ENCODE measurements at regions not wholly inside any gene's neighbourhood (a gene's known extent, or its start where the extent isn't known, plus 50 kb on each side); places are given as distances from the start of the nearest gene placed in this dataset.

- H3K27ac ChIP-seq: no peak overlapping the region
- TF ChIP-seq, protein P1, sequence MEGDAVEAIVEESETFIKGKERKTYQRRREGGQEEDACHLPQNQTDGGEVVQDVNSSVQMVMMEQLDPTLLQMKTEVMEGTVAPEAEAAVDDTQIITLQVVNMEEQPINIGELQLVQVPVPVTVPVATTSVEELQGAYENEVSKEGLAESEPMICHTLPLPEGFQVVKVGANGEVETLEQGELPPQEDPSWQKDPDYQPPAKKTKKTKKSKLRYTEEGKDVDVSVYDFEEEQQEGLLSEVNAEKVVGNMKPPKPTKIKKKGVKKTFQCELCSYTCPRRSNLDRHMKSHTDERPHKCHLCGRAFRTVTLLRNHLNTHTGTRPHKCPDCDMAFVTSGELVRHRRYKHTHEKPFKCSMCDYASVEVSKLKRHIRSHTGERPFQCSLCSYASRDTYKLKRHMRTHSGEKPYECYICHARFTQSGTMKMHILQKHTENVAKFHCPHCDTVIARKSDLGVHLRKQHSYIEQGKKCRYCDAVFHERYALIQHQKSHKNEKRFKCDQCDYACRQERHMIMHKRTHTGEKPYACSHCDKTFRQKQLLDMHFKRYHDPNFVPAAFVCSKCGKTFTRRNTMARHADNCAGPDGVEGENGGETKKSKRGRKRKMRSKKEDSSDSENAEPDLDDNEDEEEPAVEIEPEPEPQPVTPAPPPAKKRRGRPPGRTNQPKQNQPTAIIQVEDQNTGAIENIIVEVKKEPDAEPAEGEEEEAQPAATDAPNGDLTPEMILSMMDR (conservative IDR thresholded peaks at IDR 0.05): no peak
These were observed 381.5 kb upstream of the KLF4 start for GRCh38 chr9:107870927-107871680.

GRCh38 chr9:107870221-107870620 lies 380.7 kb upstream of the KLF4 start:
- TF ChIP-seq, protein P1 (conservative IDR thresholded peaks at IDR 0.05): no peak
- H3K27ac ChIP-seq: no peak overlapping the region

DNA sequence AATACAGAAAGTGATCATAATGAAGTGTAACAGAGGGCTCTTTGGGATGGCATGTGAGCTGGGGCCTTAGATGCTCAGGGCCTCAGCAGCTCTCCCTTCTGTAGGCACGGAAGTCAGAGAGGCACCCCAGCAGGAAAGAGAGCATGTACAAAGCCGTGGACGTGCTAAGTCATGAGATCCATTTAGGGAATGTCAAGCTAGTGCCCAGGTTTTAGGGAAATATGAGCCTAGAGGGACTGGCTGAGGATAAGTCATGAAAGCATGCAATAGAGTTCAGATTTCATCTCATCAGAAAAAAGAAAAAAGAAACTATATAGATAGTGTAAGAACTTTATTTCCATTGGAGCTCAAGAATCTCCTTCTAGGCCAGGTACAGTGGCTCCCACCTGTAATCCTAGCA lies 379.5 kb upstream of the KLF4 start:
- H3K27ac ChIP-seq: no peak overlapping the region
- TF ChIP-seq, protein P1 (conservative IDR thresholded peaks at IDR 0.05): no peak

DNA sequence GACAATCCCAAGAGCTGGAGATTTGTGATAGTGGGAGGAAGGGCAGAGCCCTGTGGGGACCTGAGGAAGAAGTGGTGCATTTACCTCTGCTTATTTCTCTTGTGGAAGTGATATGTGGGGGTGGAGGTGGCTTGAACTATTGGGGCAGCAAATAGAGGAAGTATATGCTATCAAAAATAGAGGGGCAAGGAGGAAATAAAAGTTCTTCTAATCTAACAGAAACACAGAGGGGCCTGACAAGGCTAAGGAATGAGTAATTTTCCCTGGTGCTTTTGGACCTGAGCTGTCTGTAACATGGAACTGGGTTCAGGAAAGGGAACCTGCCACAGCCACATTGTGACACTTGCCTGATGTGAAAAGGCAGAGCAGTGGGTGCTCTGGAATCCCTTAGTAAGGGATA lies 378.6 kb upstream of the KLF4 start:
- TF ChIP-seq, protein P1 (conservative IDR thresholded peaks at IDR 0.05): no peak
- no peak overlapping the region for H3K27ac ChIP-seq

DNA sequence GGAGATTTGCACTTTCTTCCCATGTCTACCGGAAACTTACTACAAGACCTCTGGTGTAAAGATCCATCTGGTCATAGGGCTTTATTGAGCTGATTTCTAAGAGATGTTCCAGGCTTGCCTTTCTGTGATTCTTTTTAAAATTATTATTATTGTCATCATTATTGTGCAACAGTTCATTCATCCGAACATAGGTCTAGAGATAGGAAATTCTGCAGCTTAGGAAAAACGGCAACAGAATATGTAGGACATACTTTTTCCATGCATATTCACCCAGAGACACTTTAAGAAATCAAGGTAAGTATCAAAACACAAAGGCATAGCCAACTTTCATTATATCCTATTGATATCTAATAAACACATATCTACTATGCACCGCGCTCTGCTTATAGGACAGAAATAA lies 378.2 kb upstream of the KLF4 start:
- TF ChIP-seq, protein P1 (conservative IDR thresholded peaks at IDR 0.05): no peak
- H3K27ac ChIP-seq: no peak overlapping the region

GRCh38 chr9:107866711-107867311 lies 377.2 kb upstream of the KLF4 start:
- no peak overlapping the region for H3K27ac ChIP-seq
- TF ChIP-seq, protein P1 (conservative IDR thresholded peaks at IDR 0.05): no peak

DNA sequence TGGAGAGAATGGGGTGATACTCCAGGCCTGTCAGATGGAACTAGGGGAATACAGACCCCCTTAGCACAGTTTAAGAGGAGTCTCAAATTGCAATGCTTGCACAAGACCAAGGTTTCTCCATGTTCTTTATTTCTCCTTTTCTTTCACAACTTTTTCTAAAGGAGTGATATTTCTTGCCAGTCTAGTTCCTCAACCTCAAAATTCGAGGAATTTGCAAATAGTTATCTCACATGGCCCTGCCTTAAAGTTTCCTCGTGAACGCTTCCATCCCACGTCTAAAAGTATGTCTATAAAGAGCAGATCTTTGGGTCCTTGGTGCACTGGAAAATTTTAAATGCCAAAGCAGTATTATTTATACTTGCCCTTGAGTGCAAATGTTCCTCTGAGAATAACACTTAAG lies 373.8 kb upstream of the KLF4 start:
- TF ChIP-seq, protein P1 (conservative IDR thresholded peaks at IDR 0.05): no peak

More for the DNA sequence above, 373.8 kb upstream of the KLF4 start:
- no peak overlapping the region for H3K27ac ChIP-seq
